ENCODE measurements at regions not wholly inside any gene's neighbourhood (a gene's known extent, or its start where the extent isn't known, plus 50 kb on each side); places are given as distances from the start of the nearest gene placed in this dataset.

- no peak for TF ChIP-seq CTCF (IDR thresholded peaks at IDR 0.05; ENCODE audit: low read length)
- TF ChIP-seq EZH2 (IDR thresholded peaks at IDR 0.05; ENCODE audit: borderline replicate concordance, low read length) = no peak
Observed at GRCh38 chr9:89780959-89781358, 176.1 kb downstream of the GADD45G start.

Data from OCI-LY1 (cell line).